SK-N-SH treated with all-trans-retinoic acid at 6 μM for 48 hours (cell line): ENCODE measurements at regions not wholly inside any gene's neighbourhood (a gene's known extent, or its start where the extent isn't known, plus 50 kb on each side); places are given as distances from the start of the nearest gene placed in this dataset.

Experiments
- CSDC2 ChIP-seq: fragments of 250-450 bp; sonication (Bioruptor Pico); IDR thresholded peaks from 2 replicates; pipeline ENCODE4 v1.5.0; 2020; ENCODE audit warnings: mild to moderate bottlenecking, moderate library complexity
- PATZ1 ChIP-seq: fragments of 250-450 bp; sonication (Bioruptor Pico); IDR thresholded peaks from 2 replicates; pipeline ENCODE4 v1.8.0; 2020; ENCODE audit warnings: mild to moderate bottlenecking, moderate library complexity, borderline replicate concordance
- POU6F1 ChIP-seq: fragments of 250-450 bp; sonication (Bioruptor Pico); IDR thresholded peaks from 2 replicates; pipeline ENCODE4 v1.8.0; 2021; ENCODE audit warnings: low read depth, mild to moderate bottlenecking, moderate library complexity, borderline replicate concordance
- RARB ChIP-seq: fragments of 250-450 bp; sonication (Bioruptor Pico); IDR thresholded peaks from 2 replicates; pipeline ENCODE4 v1.8.0; 2021; ENCODE audit warnings: mild to moderate bottlenecking, moderate library complexity
- TSHZ2 ChIP-seq: fragments of 250-450 bp; sonication (Bioruptor Pico); IDR thresholded peaks from 2 replicates; pipeline ENCODE4 v1.5.0; 2020; ENCODE audit warnings: mild to moderate bottlenecking, moderate library complexity
- ZFP30 ChIP-seq: fragments of 450-650 bp; formaldehyde crosslinking; IDR thresholded peaks from 2 replicates; pipeline ENCODE4 v1.5.0; 2022; ENCODE audit warnings: mild to moderate bottlenecking, moderate library complexity

GRCh38 chr4:181538431-181538830 lies 704.8 kb upstream of the TENM3 start:
- no peak for TF ChIP-seq POU6F1
- TF ChIP-seq RARB: no peak
- no peak for TF ChIP-seq PATZ1 (CRISPR knock-in tag)
- TF ChIP-seq TSHZ2 (CRISPR knock-in tag): no peak
- no peak for TF ChIP-seq ZFP30 (CRISPR knock-in tag)
- no peak for TF ChIP-seq CSDC2 (CRISPR knock-in tag)
